Natural killer cell (primary cell): ENCODE measurements at regions not wholly inside any gene's neighbourhood (a gene's known extent, or its start where the extent isn't known, plus 50 kb on each side); places are given as distances from the start of the nearest gene placed in this dataset.

ENCODE experiments used
- ATAC-seq, 3 donors: fragments of 150-1000 bp in 2 of 3; fragments of 200-7000 bp in 1 of 3; cut with Tn5 transposase; 1 replicate in 1 of 3; 2 replicates in 2 of 3; pipeline ENCODE4 v1.10.0; 2021; ENCODE audit warnings: mild to moderate bottlenecking in 2 of 3, moderate library complexity in 2 of 3
- DNase-seq, 2 donors: peaks; one replicate each; pipeline versions ENCODE4 v3.0.0 to v3.0.0-alpha.2; 2013 to 2021; ENCODE audit warnings: mixed read lengths in 1 of 2
- H3K27ac ChIP-seq: one replicate; pipeline ENCODE4 v1.5.1; 2013; ENCODE audit warnings: mild to moderate bottlenecking, low read length
- H3K27me3 ChIP-seq: one replicate; pipeline ENCODE4 v1.6.1; 2013; ENCODE audit warnings: low read length; ENCODE audit not compliant: control insufficient read depth, insufficient read depth
- H3K36me3 ChIP-seq: one replicate; pipeline ENCODE4 v1.6.1; 2013; ENCODE audit warnings: low read length; ENCODE audit not compliant: control insufficient read depth, insufficient read depth
- H3K4me1 ChIP-seq: one replicate; pipeline ENCODE4 v1.6.1; 2013; ENCODE audit warnings: low read length; ENCODE audit not compliant: control insufficient read depth, insufficient read depth
- H3K4me3 ChIP-seq: one replicate; pipeline ENCODE4 v1.5.1; 2013; ENCODE audit warnings: low read length
- H3K9me3 ChIP-seq: one replicate; pipeline ENCODE4 v1.6.1; 2013; ENCODE audit warnings: low read length; ENCODE audit not compliant: control insufficient read depth, insufficient read depth
- H3K27ac Mint-ChIP-seq, 2 donors: one replicate each; pipeline ENCODE4 v1.8.0; 2022; ENCODE audit warnings: mild to moderate bottlenecking in 2 of 2, mixed read lengths in 2 of 2, moderate library complexity in 1 of 2
- H3K27me3 Mint-ChIP-seq, 2 donors: one replicate each; pipeline ENCODE4 v1.8.0; 2022; ENCODE audit warnings: low read depth in 2 of 2, mixed read lengths in 2 of 2
- H3K36me3 Mint-ChIP-seq: one replicate; pipeline ENCODE4 v1.8.0; 2022; ENCODE audit warnings: mixed read lengths
- H3K4me1 Mint-ChIP-seq, 2 donors: one replicate each; pipeline ENCODE4 v1.8.0; 2022; ENCODE audit warnings: mixed read lengths in 2 of 2
- H3K4me3 Mint-ChIP-seq: one replicate; pipeline ENCODE4 v1.8.0; 2022; ENCODE audit warnings: mild to moderate bottlenecking, moderate library complexity, mixed read lengths
- H3K9me3 Mint-ChIP-seq, 2 donors: one replicate each; pipeline ENCODE4 v1.8.0; 2022; ENCODE audit warnings: mixed read lengths in 2 of 2
- WGBS: methylation state at CpG from one replicate; pipeline ENCODE4 v1.1.7; 2013; ENCODE audit warnings: missing lambda C conversion rate; ENCODE audit not compliant: insufficient coverage; 5-methylcytosine and 5-hydroxymethylcytosine counted together
- intact Hi-C: fragments of 100-400 bp; cut with micrococcal nuclease; formaldehyde crosslinking; loops from one replicate; pipeline ENCODE4 v1.14.2; 2022
- TF ChIP-seq, protein P1 (sequence below): fragments of 200-600 bp; IDR thresholded peaks from one replicate; pipeline ENCODE4 v1.8.0; 2022; ENCODE audit warnings: antibody characterized with exemption

DNA sequence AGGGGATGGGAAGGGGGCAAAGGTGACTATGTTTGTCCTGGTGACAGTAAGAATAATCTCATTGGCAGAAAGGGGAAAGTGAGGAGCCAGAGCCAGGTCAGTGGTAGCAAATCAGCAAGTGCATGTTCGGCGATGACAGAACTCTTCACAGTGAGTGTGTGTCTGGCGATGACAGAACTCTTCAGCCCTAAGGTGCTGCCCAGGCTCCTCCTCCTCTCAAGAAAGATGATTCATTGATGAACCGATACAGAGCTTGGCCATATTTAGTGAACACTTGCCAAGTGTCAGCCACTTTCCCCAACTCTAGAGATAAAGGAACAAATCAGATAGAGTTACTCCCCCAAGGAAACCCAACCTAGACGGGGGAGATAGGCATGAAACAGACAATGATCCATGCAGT is 199.3 kb upstream of the UBL3 start:
- DNase-seq = no peak
- intact Hi-C loops = no loop called here
- Mint-ChIP-seq H3K27me3 (peaks cover 0 to 11% of the 10 kb centered on the region in 2 donors), H3K27ac (no peak overlapping the region), H3K9me3 (no peaks in the 10 kb centered on the region), H3K4me3 (no peak overlapping the region), H3K36me3 (no peaks in the 10 kb centered on the region), H3K4me1 (peaks cover 15 to 23% of the 10 kb centered on the region in 2 donors)
- Histone ChIP-seq H3K36me3 (no peaks in the 10 kb centered on the region), H3K27ac (no peak overlapping the region), H3K9me3 (no peaks in the 10 kb centered on the region), H3K4me1 (peaks cover 6% of the 10 kb centered on the region), H3K4me3 (no peak overlapping the region), H3K27me3 (no peaks in the 10 kb centered on the region)
- TF ChIP-seq, protein P1, sequence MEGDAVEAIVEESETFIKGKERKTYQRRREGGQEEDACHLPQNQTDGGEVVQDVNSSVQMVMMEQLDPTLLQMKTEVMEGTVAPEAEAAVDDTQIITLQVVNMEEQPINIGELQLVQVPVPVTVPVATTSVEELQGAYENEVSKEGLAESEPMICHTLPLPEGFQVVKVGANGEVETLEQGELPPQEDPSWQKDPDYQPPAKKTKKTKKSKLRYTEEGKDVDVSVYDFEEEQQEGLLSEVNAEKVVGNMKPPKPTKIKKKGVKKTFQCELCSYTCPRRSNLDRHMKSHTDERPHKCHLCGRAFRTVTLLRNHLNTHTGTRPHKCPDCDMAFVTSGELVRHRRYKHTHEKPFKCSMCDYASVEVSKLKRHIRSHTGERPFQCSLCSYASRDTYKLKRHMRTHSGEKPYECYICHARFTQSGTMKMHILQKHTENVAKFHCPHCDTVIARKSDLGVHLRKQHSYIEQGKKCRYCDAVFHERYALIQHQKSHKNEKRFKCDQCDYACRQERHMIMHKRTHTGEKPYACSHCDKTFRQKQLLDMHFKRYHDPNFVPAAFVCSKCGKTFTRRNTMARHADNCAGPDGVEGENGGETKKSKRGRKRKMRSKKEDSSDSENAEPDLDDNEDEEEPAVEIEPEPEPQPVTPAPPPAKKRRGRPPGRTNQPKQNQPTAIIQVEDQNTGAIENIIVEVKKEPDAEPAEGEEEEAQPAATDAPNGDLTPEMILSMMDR = no peak
- no peak for ATAC-seq
- 90% methylated on average over 5 of the region's 5 CpGs for WGBS

DNA sequence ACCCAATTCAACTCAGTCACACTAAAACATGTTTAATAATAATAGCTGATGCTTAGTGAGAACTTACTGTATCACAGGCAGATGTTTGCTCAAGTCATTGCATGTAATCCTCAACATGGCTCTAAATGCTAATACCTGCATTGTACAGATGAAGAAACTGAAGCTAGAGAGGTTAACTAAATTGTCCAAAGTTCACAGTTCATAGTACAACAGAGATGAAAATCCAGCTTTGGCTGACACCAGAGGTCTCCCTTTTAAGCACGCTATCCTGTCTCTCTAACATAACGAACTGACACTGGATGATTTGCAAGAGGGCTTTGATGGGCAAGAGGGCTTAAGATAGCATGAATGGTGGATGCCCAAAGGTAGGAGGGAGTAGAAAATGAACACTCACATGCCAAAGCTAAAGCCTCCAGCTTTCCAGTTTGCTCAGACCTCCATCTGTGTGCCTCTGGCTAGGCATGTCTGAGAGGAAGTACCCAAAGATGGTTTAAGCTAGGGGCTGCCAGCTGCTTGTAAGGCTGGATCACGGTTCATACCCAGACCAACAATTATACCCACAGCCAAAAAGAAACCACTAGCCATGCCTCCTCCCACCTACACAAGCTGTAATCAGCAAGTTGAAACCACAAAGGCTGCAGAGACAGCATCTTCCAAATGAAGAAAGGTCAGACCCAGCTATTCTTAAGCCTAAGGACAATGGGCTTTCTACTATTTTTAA is 196.9 kb upstream of the UBL3 start:
- intact Hi-C loops = no loop called here
- Mint-ChIP-seq H3K4me3 (no peak overlapping the region), H3K4me1 (peaks cover 15 to 23% of the 10 kb centered on the region in 2 donors), H3K27ac (no peak overlapping the region), H3K27me3 (peaks cover 0 to 8% of the 10 kb centered on the region in 2 donors), H3K36me3 (no peaks in the 10 kb centered on the region), H3K9me3 (no peaks in the 10 kb centered on the region)
- WGBS = 59% methylated on average over 3 of the region's 3 CpGs
- Histone ChIP-seq H3K27me3 (no peaks in the 10 kb centered on the region), H3K9me3 (no peaks in the 10 kb centered on the region), H3K4me3 (no peak overlapping the region), H3K36me3 (no peaks in the 10 kb centered on the region), H3K27ac (no peak overlapping the region), H3K4me1 (peaks cover 6% of the 10 kb centered on the region)
- ATAC-seq = peak in 2 of 3 donors; percentile 53 to 88
- peak in 1 of 2 donors; percentile 21 for DNase-seq
- TF ChIP-seq, protein P1 = no peak

DNA sequence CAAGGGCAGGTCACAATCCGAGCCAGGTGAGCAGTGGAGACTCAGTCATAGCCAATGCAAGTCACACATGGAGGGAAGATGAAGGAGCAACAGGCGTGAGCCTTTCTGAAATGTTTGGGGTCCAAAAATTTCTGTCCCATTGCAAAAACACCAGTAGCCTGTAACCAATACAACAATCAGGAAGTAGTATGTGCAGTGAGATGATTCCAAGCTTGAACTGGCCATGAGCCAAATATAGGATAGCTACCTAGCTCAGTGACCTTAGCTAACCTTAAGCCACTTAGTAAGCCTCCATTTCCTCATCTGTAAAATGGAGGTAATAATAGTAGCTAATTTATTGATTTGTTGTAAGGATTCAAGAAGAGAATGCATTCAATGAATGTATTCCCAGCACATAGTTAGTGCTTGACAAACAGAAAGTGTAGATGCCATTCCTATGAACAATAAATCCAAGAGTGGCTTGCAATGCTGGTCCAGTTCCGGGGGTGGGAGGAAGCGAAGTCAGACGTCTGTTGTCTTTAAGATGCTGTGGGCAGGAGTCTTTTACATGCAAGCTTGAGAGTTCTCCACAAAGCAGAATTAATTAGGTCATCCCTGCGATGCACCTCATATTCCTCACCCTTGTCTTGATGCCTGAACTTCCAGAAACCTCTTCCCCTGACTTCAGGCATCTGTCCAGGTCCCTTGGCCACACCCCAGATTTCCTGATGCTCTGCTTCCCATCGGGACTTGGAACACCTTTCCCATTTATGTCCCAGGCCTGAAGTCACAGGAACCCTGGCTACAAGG is 195.7 kb upstream of the UBL3 start:
- peaks cover 1 to 5% of the 10 kb centered on the region in 2 donors for H3K27me3 Mint-ChIP-seq
- Histone ChIP-seq H3K4me1 (peaks cover 6% of the 10 kb centered on the region), H3K4me3 (no peak overlapping the region), H3K9me3 (no peaks in the 10 kb centered on the region), H3K27me3 (no peaks in the 10 kb centered on the region), H3K36me3 (no peaks in the 10 kb centered on the region), H3K27ac (no peak overlapping the region)
- TF ChIP-seq, protein P1 = no peak
- H3K4me1 Mint-ChIP-seq = peaks cover 15 to 18% of the 10 kb centered on the region in 2 donors
- H3K4me3 Mint-ChIP-seq = no peak overlapping the region
- H3K9me3 Mint-ChIP-seq = no peaks in the 10 kb centered on the region
- 93% methylated on average over 7 of the region's 7 CpGs for WGBS
- intact Hi-C loops = no loop called here
- H3K27ac Mint-ChIP-seq = no peak overlapping the region
- ATAC-seq (no peak), DNase-seq (no peak)
- H3K36me3 Mint-ChIP-seq = no peaks in the 10 kb centered on the region
